Parathyroid adenoma (tissue), 2 donors: ENCODE measurements at regions not wholly inside any gene's neighbourhood (a gene's known extent, or its start where the extent isn't known, plus 50 kb on each side); places are given as distances from the start of the nearest gene placed in this dataset.

ENCODE experiments used
- H2AFZ ChIP-seq: fragments of 300-600 bp; sonication (generic); one replicate; pipeline ENCODE4 v1.7.0; 2017; ENCODE audit warnings: antibody characterized with exemption, mild to moderate bottlenecking
- H3K27ac ChIP-seq: fragments of 300-600 bp; sonication (generic); one replicate; pipeline ENCODE4 v1.7.0; 2017
- H3K27me3 ChIP-seq: fragments of 300-600 bp; sonication (generic); one replicate; pipeline ENCODE4 v1.7.0; 2017; ENCODE audit warnings: low read length; ENCODE audit not compliant: control insufficient read depth, insufficient read depth
- H3K36me3 ChIP-seq: fragments of 300-600 bp; sonication (generic); one replicate; pipeline ENCODE4 v1.7.0; 2017; ENCODE audit warnings: low read length; ENCODE audit not compliant: control insufficient read depth, insufficient read depth
- H3K4me1 ChIP-seq: fragments of 300-600 bp; sonication (generic); one replicate; pipeline ENCODE4 v1.7.0; 2017; ENCODE audit warnings: control low read depth
- H3K4me2 ChIP-seq: fragments of 300-600 bp; sonication (generic); one replicate; pipeline ENCODE4 v1.7.0; 2017; ENCODE audit warnings: low read length
- H3K4me3 ChIP-seq: fragments of 300-600 bp; sonication (generic); one replicate; pipeline ENCODE4 v1.7.0; 2017; ENCODE audit warnings: low read depth, low read length
- H3K79me2 ChIP-seq: fragments of 300-600 bp; sonication (generic); one replicate; pipeline ENCODE4 v1.7.0; 2017; ENCODE audit warnings: control low read depth
- H3K9ac ChIP-seq: fragments of 300-600 bp; sonication (generic); one replicate; pipeline ENCODE4 v1.7.0; 2017; ENCODE audit warnings: mild to moderate bottlenecking
- H3K9me3 ChIP-seq: fragments of 300-600 bp; sonication (generic); one replicate; pipeline ENCODE4 v1.7.0; 2017; ENCODE audit warnings: low read length; ENCODE audit not compliant: control insufficient read depth
- TF ChIP-seq, protein P1 (sequence below): fragments of 300-600 bp; sonication (generic); IDR thresholded peaks from one replicate; pipeline ENCODE4 v1.7.0; 2017; ENCODE audit warnings: antibody characterized with exemption, mild to moderate bottlenecking
- donor health status: primary hyperparathyroidism.

DNA sequence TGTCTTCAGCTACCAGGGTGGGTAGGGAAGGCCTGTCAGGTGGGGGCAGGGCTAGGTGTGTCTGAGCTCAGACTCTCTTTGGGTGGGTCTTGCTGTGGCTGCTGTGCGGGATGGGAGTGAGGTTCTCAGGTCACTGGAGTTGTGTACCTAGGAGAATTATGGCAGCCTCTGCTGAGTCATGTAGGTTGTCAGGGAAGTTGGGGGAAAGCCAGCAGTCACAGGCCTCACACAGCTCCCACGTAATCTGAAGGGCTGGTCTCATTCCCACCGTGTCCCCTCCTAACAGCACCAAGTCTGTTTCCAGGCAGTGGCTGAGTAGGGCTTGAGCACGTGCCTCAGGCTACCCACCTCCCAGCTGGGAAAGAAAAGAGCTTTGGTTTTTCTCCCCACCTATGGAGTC lies 67.0 kb downstream of the CHCHD4 start:
- Histone ChIP-seq H3K79me2 (no peaks in the 10 kb centered on the region), H3K4me2 (no peak overlapping the region), H3K9me3 (no peaks in the 10 kb centered on the region), H3K4me3 (no peak overlapping the region), H3K36me3 (no peaks in the 10 kb centered on the region), H3K9ac (no peak overlapping the region), H2AFZ (no peak overlapping the region), H3K27ac (no peak overlapping the region), H3K27me3 (no peaks in the 10 kb centered on the region), H3K4me1 (no peaks in the 10 kb centered on the region)
- TF ChIP-seq, protein P1, sequence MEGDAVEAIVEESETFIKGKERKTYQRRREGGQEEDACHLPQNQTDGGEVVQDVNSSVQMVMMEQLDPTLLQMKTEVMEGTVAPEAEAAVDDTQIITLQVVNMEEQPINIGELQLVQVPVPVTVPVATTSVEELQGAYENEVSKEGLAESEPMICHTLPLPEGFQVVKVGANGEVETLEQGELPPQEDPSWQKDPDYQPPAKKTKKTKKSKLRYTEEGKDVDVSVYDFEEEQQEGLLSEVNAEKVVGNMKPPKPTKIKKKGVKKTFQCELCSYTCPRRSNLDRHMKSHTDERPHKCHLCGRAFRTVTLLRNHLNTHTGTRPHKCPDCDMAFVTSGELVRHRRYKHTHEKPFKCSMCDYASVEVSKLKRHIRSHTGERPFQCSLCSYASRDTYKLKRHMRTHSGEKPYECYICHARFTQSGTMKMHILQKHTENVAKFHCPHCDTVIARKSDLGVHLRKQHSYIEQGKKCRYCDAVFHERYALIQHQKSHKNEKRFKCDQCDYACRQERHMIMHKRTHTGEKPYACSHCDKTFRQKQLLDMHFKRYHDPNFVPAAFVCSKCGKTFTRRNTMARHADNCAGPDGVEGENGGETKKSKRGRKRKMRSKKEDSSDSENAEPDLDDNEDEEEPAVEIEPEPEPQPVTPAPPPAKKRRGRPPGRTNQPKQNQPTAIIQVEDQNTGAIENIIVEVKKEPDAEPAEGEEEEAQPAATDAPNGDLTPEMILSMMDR = no peak

DNA sequence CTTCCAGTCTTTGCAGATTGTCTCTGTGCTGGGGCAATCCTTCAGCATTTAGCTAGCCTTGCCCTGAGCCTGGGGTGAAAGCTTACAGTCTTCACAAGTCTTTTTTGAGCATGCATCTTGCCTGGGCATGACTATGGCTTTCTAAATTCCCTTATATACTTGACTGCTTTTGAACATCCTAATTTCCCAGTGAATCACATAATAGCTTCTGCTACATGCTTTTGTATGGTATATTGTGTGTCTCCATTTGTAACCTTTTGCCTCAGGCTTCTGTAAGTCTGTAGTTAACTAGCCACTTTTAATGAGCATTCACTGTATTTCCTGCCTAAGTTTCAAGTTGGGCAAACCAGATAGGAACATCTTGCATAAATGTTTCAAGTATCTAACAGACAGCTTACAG lies 76.8 kb downstream of the CHCHD4 start:
- Histone ChIP-seq H2AFZ (no peak overlapping the region), H3K36me3 (no peaks in the 10 kb centered on the region), H3K9me3 (no peaks in the 10 kb centered on the region), H3K4me3 (no peak overlapping the region), H3K4me1 (no peaks in the 10 kb centered on the region), H3K4me2 (no peak overlapping the region), H3K27me3 (no peaks in the 10 kb centered on the region), H3K9ac (no peak overlapping the region), H3K79me2 (no peaks in the 10 kb centered on the region), H3K27ac (no peak overlapping the region)
- TF ChIP-seq, protein P1 = no peak

DNA sequence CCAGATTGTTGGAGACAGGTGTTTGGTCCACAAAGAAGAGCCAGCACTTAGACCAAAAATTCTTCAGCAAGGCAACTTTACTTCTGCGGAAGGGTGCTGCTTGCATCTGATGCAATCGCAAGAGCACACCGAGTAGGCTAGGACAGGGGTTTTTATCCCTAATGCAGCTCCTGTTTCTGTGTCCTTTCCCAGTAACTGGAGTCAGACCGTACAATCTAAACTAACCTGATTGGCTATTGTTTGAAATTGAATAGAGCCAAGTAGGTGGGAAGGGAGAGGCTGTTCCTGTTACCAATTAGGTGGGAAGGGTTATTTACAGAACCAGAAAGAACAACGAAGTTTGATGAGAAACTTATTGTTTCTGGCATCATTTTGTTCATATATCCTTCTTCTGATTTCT lies 77.6 kb downstream of the CHCHD4 start:
- no peaks in the 10 kb centered on the region for H3K4me1 ChIP-seq

DNA sequence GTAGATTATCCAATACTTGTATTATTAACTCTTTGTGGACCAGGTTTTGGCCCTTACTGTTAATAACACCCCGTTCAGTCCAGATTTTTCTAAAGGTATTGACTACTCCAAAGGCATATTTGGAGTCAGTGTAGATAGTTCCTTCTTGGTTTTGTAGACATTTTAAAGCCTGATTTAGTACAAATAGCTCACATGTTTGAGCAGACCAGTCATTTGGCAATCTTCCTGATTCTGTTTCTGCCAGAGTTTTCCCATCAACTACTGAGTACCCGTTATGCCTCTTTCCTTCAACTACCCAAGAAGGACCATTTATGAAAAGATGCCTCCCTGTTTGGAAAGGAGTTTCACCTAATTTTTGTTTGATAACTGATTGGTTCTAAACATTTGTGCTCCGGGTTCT lies 82.0 kb downstream of the CHCHD4 start:
- Histone ChIP-seq H3K9ac (no peak overlapping the region), H3K4me1 (no peaks in the 10 kb centered on the region), H3K9me3 (no peaks in the 10 kb centered on the region), H3K27me3 (no peaks in the 10 kb centered on the region), H3K4me2 (no peak overlapping the region), H3K79me2 (no peaks in the 10 kb centered on the region), H2AFZ (no peak overlapping the region), H3K36me3 (peaks cover 2% of the 10 kb centered on the region), H3K4me3 (no peak overlapping the region), H3K27ac (no peak overlapping the region)
- TF ChIP-seq, protein P1 = no peak

More for the DNA sequence above, 77.6 kb downstream of the CHCHD4 start:
- no peak overlapping the region for H3K27ac ChIP-seq
- no peak overlapping the region for H3K4me3 ChIP-seq
- TF ChIP-seq, protein P1 = no peak
- H3K79me2 ChIP-seq = no peaks in the 10 kb centered on the region
- H3K27me3 ChIP-seq = no peaks in the 10 kb centered on the region
- no peaks in the 10 kb centered on the region for H3K36me3 ChIP-seq
- H3K9me3 ChIP-seq = no peaks in the 10 kb centered on the region
- H2AFZ ChIP-seq = no peak overlapping the region
- no peak overlapping the region for H3K4me2 ChIP-seq
- H3K9ac ChIP-seq = no peak overlapping the region

DNA sequence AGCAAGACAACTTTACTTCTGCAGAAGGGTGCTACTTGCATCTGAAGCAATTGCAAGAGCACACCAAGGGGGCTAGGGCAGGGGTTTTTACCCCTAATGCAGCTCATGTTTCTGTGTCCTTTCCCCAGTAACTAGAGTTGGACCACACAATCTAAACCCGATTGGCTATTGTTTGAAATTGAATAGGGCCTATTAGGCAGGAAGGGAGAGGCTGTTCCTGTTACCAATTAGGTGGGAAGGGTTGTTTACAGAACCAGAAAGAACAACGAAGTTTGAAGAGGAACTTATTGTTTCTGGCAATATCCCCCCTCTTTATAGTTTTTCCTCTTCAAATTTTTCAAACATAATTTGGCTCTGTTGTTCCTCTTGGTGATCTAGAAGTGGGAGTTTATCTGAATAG lies 85.5 kb downstream of the CHCHD4 start:
- H3K27ac ChIP-seq = no peak overlapping the region
- H3K36me3 ChIP-seq = peaks cover 2% of the 10 kb centered on the region
- TF ChIP-seq, protein P1 = no peak
- H3K9ac ChIP-seq = no peak overlapping the region
- no peaks in the 10 kb centered on the region for H3K27me3 ChIP-seq
- H2AFZ ChIP-seq = no peak overlapping the region
- H3K4me2 ChIP-seq = no peak overlapping the region
- no peaks in the 10 kb centered on the region for H3K4me1 ChIP-seq
- no peak overlapping the region for H3K4me3 ChIP-seq
- H3K9me3 ChIP-seq = no peaks in the 10 kb centered on the region
- no peaks in the 10 kb centered on the region for H3K79me2 ChIP-seq
